NK-92 (cell line): ENCODE measurements at regions not wholly inside any gene's neighbourhood (a gene's known extent, or its start where the extent isn't known, plus 50 kb on each side); places are given as distances from the start of the nearest gene placed in this dataset.

Experiments used
- DNase-seq: peaks from one replicate; lab custom pipeline; 2025; ENCODE audit not compliant: unreplicated experiment; lab: John Stamatoyannopoulos, UW

DNA sequence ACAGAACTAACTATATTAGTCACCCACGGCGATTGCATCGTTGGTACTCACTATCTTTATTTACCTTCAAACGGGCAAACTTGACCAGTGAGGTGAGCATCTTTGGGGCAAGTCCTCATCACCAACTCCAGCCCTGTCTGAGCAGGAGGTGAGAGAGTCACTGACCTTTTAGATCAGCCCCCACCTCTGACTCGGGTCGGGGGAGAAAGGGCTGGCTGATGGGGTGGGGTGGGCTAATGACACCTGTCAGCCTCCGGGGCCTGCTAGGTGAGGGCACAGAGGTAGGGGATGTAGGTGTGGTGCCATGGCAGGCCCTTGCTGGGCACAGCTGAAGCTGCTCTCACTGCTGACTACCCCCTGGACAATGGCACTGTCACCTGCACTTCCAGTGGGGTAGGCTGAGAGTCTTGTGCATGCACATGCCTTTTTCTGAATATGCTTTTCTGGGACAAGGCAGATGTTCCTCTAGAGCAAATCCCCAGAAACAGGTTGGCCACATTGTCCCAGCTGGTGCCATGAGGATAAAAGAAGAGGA is 359.5 kb upstream of the MKI67 start:
- no peak for DNase-seq

DNA sequence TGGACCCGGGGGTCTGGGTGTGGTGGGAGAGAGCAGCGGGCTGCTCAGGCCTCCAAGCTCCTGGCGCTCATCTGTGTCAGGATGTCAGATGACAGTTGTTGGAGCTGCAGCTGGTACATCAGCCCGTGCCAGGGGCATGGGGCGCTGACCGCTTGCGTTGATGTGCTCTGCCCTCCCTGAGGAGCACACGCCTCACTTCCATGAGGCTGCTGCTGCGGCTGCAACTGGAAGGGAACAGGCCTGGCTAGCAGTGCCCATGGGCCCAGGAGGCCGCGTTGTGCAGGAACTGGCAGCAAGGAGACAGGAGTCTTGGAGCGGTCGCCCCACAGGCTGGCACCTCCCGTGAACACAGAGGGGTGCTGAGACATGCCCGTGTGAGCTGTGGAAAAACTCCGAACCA is 361.3 kb upstream of the MKI67 start:
- DNase-seq = no peak

DNA sequence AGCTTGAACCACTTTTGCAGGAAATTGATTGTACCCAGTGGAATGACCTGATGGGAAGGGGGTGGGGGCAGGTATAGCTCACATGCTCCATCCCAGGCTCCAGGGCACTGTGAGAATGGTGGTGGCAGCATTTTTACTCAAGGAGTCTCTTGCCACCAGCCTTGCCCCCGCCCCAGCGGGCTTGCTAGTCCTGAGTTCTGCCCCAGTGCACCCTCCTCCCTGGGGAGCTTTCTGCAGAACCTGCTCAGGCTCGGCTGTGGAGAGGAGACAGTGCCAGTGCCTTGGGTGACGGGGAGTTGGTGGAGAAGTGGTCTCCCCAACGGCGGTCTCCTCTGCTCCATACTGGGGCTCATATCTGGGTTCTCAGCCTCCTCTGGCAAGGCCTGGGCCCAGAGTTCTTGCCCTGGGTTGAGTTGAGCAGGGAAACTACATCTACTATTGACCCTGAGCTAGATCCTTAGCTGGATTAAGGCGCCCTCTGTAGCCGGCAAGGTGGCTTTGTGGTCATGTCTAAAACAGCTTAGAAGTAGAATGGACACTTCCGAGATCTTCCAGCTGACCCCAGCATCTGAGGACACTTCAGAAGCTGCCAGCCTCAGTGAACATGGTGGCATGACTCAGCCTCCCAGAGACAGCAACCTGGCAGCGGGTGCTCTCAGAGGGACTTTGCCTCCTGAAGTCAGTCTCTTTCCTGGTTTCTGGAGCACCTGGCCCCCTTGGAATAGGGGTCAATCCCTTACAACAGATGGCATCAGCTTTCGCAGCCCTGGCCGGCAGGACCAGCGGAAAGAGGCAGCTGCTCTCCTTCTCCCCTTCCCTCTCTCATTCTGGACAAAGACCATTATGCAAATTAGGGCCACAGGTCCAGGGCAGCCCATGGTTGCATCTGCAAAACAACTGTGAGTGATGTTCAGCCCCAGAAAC is 363.4 kb upstream of the MKI67 start:
- no peak for DNase-seq

- no peak for DNase-seq
Measured at GRCh38 chr10:128491686-128492085, 365.5 kb upstream of the MKI67 start.

GRCh38 chr10:128493811-128494210 is 367.6 kb upstream of the MKI67 start:
- DNase-seq = no peak

DNA sequence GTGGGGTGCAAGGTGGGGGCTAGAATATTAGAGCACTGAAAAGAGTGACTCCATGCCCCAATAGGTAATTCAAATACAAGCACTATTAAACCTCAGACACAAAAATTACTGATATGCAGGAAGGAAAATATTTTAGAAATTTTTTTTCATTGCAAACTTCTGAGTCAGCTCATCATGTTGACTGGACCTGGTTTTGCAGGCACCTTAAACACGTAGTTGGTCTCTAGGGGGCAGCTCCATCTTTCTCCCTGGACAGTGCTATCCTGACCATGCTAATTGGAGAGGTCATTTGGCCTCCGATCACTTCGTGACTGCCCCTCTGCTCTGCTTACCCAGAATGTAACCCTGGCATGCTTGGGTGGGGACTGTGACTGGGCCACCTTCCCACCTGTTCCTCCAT is 368.4 kb upstream of the MKI67 start:
- DNase-seq = no peak

GRCh38 chr10:128497660-128498377 is 371.6 kb upstream of the MKI67 start:
- DNase-seq = no peak

- no peak for DNase-seq
Measured at GRCh38 chr10:128498378-128498730, 372.1 kb upstream of the MKI67 start.

DNA sequence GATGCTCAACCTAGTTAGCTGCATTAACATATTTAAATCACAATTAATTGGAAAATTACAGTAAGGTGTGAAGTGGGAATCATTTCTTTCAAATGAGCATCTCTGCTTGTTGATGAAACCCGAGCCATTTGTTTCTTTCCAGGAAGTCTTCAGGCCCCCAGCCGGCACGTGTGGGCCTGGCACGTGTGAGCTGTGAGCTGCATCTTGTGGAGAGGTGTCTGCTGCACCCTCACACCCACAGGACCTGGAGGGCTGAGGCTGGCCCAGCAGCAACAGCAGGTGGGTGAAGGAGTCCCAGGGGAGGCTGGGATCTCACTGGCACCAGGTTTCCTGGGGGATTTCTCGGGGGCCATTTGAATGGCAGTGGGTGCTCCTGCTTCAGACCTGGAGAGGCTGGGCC is 372.5 kb upstream of the MKI67 start:
- DNase-seq = no peak

GRCh38 chr10:128499486-128499885 is 373.3 kb upstream of the MKI67 start:
- no peak for DNase-seq

DNA sequence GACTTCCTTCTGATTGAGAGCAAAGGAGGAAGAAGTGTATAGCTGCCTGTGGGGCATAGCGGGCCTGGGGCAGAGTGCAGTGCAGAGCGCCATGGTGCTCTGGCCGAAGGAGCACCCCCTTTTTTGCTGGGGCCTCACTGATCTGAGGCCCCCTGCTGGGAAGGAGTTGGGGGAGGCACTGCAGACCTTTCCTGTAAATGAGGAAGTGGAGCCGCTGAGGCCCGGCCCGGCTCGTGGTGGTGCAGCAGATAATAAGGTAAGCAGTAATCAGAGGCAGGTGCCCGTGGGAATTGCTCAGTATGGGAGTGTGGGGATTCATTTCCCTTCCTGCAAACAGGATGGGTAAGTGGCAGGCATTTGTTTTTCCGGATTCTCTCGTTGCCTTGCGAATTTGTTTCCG is 373.7 kb upstream of the MKI67 start:
- DNase-seq = no peak

- DNase-seq = no peak
Measured at GRCh38 chr10:128500642-128501041, 374.4 kb upstream of the MKI67 start.

DNA sequence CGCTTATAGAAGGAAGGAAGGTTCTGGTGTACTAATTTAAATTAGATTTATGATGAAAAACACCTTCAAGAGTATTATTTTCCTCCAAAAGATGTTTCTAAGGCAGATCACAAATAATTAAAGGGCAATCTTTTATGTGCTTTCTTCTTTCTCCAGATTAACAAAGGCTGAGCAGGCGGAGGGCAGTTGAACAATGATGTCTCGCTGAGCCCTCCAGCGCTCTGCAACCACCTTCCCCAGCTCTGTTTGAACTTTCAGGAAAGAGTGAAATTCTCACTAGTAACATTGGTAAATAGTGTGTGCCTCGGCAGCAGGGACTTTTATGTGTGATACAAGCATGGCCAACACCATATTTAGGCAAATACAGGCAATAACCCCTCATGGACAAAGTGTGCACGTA is 379.1 kb upstream of the MKI67 start:
- DNase-seq = no peak

- no peak for DNase-seq
Measured at GRCh38 chr10:128506423-128506822, 380.2 kb upstream of the MKI67 start.

GRCh38 chr10:128507066-128507465 is 380.8 kb upstream of the MKI67 start:
- DNase-seq = no peak

- no peak for DNase-seq
Measured at GRCh38 chr10:128511284-128511683, 385.1 kb upstream of the MKI67 start.

- DNase-seq = no peak
Measured at GRCh38 chr10:128512767-128513166, 386.5 kb upstream of the MKI67 start.

- DNase-seq = no peak
Measured at GRCh38 chr10:128514536-128514935, 388.3 kb upstream of the MKI67 start.

- DNase-seq = no peak
Measured at GRCh38 chr10:128516180-128516579, 390.0 kb upstream of the MKI67 start.

GRCh38 chr10:128517167-128517566 is 390.9 kb upstream of the MKI67 start:
- DNase-seq = no peak

- no peak for DNase-seq
Measured at GRCh38 chr10:128518000-128518399, 391.8 kb upstream of the MKI67 start.

- no peak for DNase-seq
Measured at GRCh38 chr10:128519581-128519980, 393.4 kb upstream of the MKI67 start.
